Neural cell (in vitro differentiated cells): ENCODE measurements at regions not wholly inside any gene's neighbourhood (a gene's known extent, or its start where the extent isn't known, plus 50 kb on each side); places are given as distances from the start of the nearest gene placed in this dataset.

Experiments
- H2AFZ ChIP-seq: fragments of 200-600, 300-800 bp; sonication (generic), shearing (Covaris generic); 2 replicates; pipeline ENCODE4 v1.6.0; 2014; ENCODE audit warnings: low read depth, mild to moderate bottlenecking, antibody characterized with exemption, low read length, moderate library complexity
- H3F3A ChIP-seq: fragments of 200-600 bp; shearing (Covaris generic); 2 replicates; pipeline ENCODE4 v1.6.1; 2016; ENCODE audit warnings: mild to moderate bottlenecking, moderate library complexity, mixed read lengths, antibody characterized with exemption, low read length; ENCODE audit not compliant: insufficient read depth, poor library complexity, severe bottlenecking
- H3K27ac ChIP-seq: fragments of 200-600, 300-800 bp; sonication (generic), shearing (Covaris generic); 2 replicates; pipeline ENCODE4 v1.5.1; 2014; ENCODE audit warnings: mild to moderate bottlenecking, low read length, moderate library complexity
- H3K27me3 ChIP-seq: fragments of 300-800, 200-600 bp; sonication (generic), shearing (Covaris generic); 2 replicates; pipeline ENCODE4 v1.6.0; 2014; ENCODE audit warnings: mild to moderate bottlenecking, low read depth, low read length, moderate library complexity; ENCODE audit not compliant: insufficient read depth
- H3K36me3 ChIP-seq: fragments of 300-800, 200-600 bp; sonication (generic), shearing (Covaris generic); 2 replicates; pipeline ENCODE4 v1.5.1; 2014; ENCODE audit warnings: mild to moderate bottlenecking, antibody characterized with exemption, low read length, moderate library complexity; ENCODE audit not compliant: insufficient read depth
- H3K4me2 ChIP-seq: fragments of 300-800, 200-600 bp; sonication (generic), shearing (Covaris generic); 2 replicates; pipeline ENCODE4 v1.6.0; 2014; ENCODE audit warnings: mild to moderate bottlenecking, low read length
- H3K4me3 ChIP-seq: fragments of 300-800, 200-600 bp; sonication (generic), shearing (Covaris generic); 2 replicates; pipeline ENCODE4 v1.5.1; 2014; ENCODE audit warnings: mild to moderate bottlenecking, low read length, moderate library complexity
- H3K79me2 ChIP-seq: fragments of 200-600 bp; shearing (Covaris generic); replicated peaks from 2 replicates; pipeline ENCODE4 v1.6.0; 2014; ENCODE audit warnings: mild to moderate bottlenecking, low read length, moderate library complexity; ENCODE audit not compliant: insufficient read depth
- H3K9ac ChIP-seq: fragments of 300-800, 200-600 bp; sonication (generic), shearing (Covaris generic); 2 replicates; pipeline ENCODE4 v1.6.1; 2016; ENCODE audit warnings: mild to moderate bottlenecking, low read length, mixed read lengths
- H3K9me2 ChIP-seq: fragments of 200-600 bp; shearing (Covaris generic); 2 replicates; pipeline ENCODE4 v1.6.1; 2016; ENCODE audit warnings: mild to moderate bottlenecking, low read length, mixed read lengths; ENCODE audit not compliant: insufficient read depth
- H3K9me3 ChIP-seq: fragments of 200-600, 300-800 bp; sonication (generic), shearing (Covaris generic); 2 replicates; pipeline ENCODE4 v1.6.1; 2016; ENCODE audit warnings: mild to moderate bottlenecking, mixed run types, low read length, moderate library complexity, mixed read lengths
- H4K20me1 ChIP-seq: fragments of 200-600 bp; shearing (Covaris generic); 2 replicates; pipeline ENCODE4 v1.6.1; 2016; ENCODE audit warnings: mild to moderate bottlenecking, mixed run types; ENCODE audit not compliant: insufficient read depth
- CTCF ChIP-seq: fragments of 450-650 bp; IDR thresholded peaks from 2 replicates; pipeline ENCODE4 v1.5.1; 2014; ENCODE audit warnings: antibody characterized with exemption, mild to moderate bottlenecking, moderate library complexity; ENCODE audit not compliant: poor library complexity, severe bottlenecking
- EP300 ChIP-seq: fragments of 450-650 bp; conservative IDR thresholded peaks from 2 replicates; pipeline ENCODE4 v1.6.1; 2014; ENCODE audit warnings: antibody characterized with exemption, mild to moderate bottlenecking, moderate library complexity; ENCODE audit not compliant: poor library complexity, severe bottlenecking
- EZH2 ChIP-seq: fragments of 200-600, 300-800 bp; shearing (Covaris generic), sonication (generic); IDR thresholded peaks from 2 replicates; pipeline ENCODE4 v1.6.1; 2014; ENCODE audit warnings: antibody characterized with exemption, low read length, borderline replicate concordance, mild to moderate bottlenecking; ENCODE audit not compliant: insufficient read depth, poor library complexity, severe bottlenecking
- MXI1 ChIP-seq: fragments of 450-650 bp; conservative IDR thresholded peaks from 2 replicates; pipeline ENCODE4 v1.6.1; 2014; ENCODE audit warnings: antibody characterized with exemption, mild to moderate bottlenecking; ENCODE audit not compliant: poor library complexity, severe bottlenecking
- POLR2AphosphoS5 ChIP-seq: IDR thresholded peaks from 2 replicates; pipeline ENCODE4 v1.6.1; 2012
- RAD21 ChIP-seq: fragments of 450-650 bp; conservative IDR thresholded peaks from 2 replicates; pipeline ENCODE4 v1.6.1; 2014; ENCODE audit warnings: antibody characterized with exemption, mild to moderate bottlenecking, moderate library complexity
- REST ChIP-seq: IDR thresholded peaks from 2 replicates; pipeline ENCODE4 v1.6.1; 2012; ENCODE audit warnings: borderline replicate concordance
- SMC3 ChIP-seq: fragments of 450-650 bp; conservative IDR thresholded peaks from 2 replicates; pipeline ENCODE4 v1.6.1; 2014; ENCODE audit warnings: antibody characterized with exemption, mild to moderate bottlenecking, moderate library complexity; ENCODE audit not compliant: poor library complexity
- TAF1 ChIP-seq: IDR thresholded peaks from 2 replicates; pipeline ENCODE4 v1.6.1; 2012; ENCODE audit warnings: low read depth

GRCh38 chr18:52093171-52093570 is 246.8 kb upstream of the DCC start:
- Histone ChIP-seq H4K20me1 (no peaks in the 10 kb centered on the region), H3F3A (no peaks in the 10 kb centered on the region), H3K4me2 (no peak overlapping the region), H3K79me2 (no peaks in the 10 kb centered on the region), H3K27ac (no peak overlapping the region), H3K27me3 (no peaks in the 10 kb centered on the region), H2AFZ (no peak overlapping the region), H3K9me2 (no peaks in the 10 kb centered on the region), H3K36me3 (no peaks in the 10 kb centered on the region), H3K9me3 (no peaks in the 10 kb centered on the region), H3K9ac (no peak overlapping the region), H3K4me3 (no peak overlapping the region)
- TF ChIP-seq EZH2: no peak

GRCh38 chr18:52118684-52119083 is 221.3 kb upstream of the DCC start:
- Histone ChIP-seq H3K4me3 (no peak overlapping the region), H3K27me3 (no peaks in the 10 kb centered on the region), H3K9ac (no peak overlapping the region), H3K27ac (no peak overlapping the region), H3K4me2 (no peak overlapping the region), H3F3A (no peaks in the 10 kb centered on the region), H4K20me1 (no peaks in the 10 kb centered on the region), H3K36me3 (no peaks in the 10 kb centered on the region), H3K79me2 (no peaks in the 10 kb centered on the region), H3K9me2 (no peaks in the 10 kb centered on the region), H3K9me3 (no peaks in the 10 kb centered on the region), H2AFZ (no peak overlapping the region)
- TF ChIP-seq REST (no peak), POLR2AphosphoS5 (no peak), MXI1 (no peak), SMC3 (no peak), CTCF (no peak), EZH2 (no peak), TAF1 (no peak), RAD21 (no peak), EP300 (no peak)
